ENCODE measurements at regions not wholly inside any gene's neighbourhood (a gene's known extent, or its start where the extent isn't known, plus 50 kb on each side); places are given as distances from the start of the nearest gene placed in this dataset.

DNA sequence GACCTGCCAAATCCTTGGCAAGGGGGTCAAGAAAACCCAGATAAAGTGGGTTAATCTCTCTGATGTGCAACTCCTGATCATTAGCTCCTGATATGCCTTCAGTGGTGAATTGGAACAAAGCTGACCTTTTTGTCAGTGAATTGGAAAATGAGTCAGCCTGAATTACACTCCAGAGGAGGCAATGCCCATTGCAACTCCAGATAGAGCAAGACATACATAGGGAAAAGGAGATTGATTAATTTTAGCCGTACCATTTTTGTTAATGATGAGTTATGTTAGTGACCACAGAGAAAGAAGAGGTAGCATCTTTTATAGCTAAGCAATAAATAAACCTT, 195.2 kb upstream of the CADPS start:
- Histone ChIP-seq H3K27ac (ENCODE audit: extremely low read length, insufficient read depth, low read length) (no peak overlapping the region), H4K20me1 (ENCODE audit: insufficient read depth, low read length) (no peaks in the 10 kb centered on the region), H3K9me3 (ENCODE audit: low read length) (no peaks in the 10 kb centered on the region), H3K4me1 (ENCODE audit: insufficient read depth, low read length) (no peaks in the 10 kb centered on the region), H3K36me3 (replicated peaks in 1 of 2; ENCODE audit: control insufficient read depth in 1 of 2, insufficient read depth in 2 of 2, low read length in 2 of 2) (no peaks in the 10 kb centered on the region), H3K9ac (ENCODE audit: insufficient read depth, low read depth, low read length) (no peak overlapping the region), H2AFZ (ENCODE audit: low read length) (no peak overlapping the region), H3K79me2 (ENCODE audit: insufficient read depth, low read length) (no peaks in the 10 kb centered on the region), H3K4me2 (ENCODE audit: low read depth, low read length) (no peak overlapping the region), H3K4me3 (replicated peaks in 1 of 3; ENCODE audit: insufficient read depth in 1 of 3, low read depth in 2 of 3, low read length in 3 of 3) (no peak overlapping the region), H3K27me3 (ENCODE audit: control insufficient read depth in 1 of 2, insufficient read depth in 2 of 2, low read length in 2 of 2) (no peaks in the 10 kb centered on the region)
- POLR2A ChIA-PET, result no interaction called here
- intact Hi-C loops (cut with micrococcal nuclease; ENCODE audit: unreplicated experiment), result no loop called here
- BruUV-seq (replicated peaks), result no TSS peak
- ATAC-seq (no peak), DNase-seq (ENCODE audit: low spot score) (no peak), FAIRE-seq (no peak)
- CTCF ChIA-PET (ENCODE audit: low intra/inter-chr PET ratio, low total read pairs), result no interaction called here
- TF ChIP-seq, protein P1, sequence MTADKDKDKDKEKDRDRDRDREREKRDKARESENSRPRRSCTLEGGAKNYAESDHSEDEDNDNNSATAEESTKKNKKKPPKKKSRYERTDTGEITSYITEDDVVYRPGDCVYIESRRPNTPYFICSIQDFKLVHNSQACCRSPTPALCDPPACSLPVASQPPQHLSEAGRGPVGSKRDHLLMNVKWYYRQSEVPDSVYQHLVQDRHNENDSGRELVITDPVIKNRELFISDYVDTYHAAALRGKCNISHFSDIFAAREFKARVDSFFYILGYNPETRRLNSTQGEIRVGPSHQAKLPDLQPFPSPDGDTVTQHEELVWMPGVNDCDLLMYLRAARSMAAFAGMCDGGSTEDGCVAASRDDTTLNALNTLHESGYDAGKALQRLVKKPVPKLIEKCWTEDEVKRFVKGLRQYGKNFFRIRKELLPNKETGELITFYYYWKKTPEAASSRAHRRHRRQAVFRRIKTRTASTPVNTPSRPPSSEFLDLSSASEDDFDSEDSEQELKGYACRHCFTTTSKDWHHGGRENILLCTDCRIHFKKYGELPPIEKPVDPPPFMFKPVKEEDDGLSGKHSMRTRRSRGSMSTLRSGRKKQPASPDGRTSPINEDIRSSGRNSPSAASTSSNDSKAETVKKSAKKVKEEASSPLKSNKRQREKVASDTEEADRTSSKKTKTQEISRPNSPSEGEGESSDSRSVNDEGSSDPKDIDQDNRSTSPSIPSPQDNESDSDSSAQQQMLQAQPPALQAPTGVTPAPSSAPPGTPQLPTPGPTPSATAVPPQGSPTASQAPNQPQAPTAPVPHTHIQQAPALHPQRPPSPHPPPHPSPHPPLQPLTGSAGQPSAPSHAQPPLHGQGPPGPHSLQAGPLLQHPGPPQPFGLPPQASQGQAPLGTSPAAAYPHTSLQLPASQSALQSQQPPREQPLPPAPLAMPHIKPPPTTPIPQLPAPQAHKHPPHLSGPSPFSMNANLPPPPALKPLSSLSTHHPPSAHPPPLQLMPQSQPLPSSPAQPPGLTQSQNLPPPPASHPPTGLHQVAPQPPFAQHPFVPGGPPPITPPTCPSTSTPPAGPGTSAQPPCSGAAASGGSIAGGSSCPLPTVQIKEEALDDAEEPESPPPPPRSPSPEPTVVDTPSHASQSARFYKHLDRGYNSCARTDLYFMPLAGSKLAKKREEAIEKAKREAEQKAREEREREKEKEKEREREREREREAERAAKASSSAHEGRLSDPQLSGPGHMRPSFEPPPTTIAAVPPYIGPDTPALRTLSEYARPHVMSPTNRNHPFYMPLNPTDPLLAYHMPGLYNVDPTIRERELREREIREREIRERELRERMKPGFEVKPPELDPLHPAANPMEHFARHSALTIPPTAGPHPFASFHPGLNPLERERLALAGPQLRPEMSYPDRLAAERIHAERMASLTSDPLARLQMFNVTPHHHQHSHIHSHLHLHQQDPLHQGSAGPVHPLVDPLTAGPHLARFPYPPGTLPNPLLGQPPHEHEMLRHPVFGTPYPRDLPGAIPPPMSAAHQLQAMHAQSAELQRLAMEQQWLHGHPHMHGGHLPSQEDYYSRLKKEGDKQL (CRISPR knock-in tag; IDR thresholded peaks at IDR 0.05; ENCODE audit: low read depth), result no peak
- no peak for TF ChIP-seq CHD4 (IDR thresholded peaks at IDR 0.05; ENCODE audit: borderline replicate concordance, low read length)
- no peak for TF ChIP-seq XBP1 (CRISPR knock-in tag; IDR thresholded peaks at IDR 0.05)
- in situ Hi-C loops (cut with HindIII; ENCODE audit: extremely low pct_ligation_motif_present, low pct_unique_long_range_greater_than_20kb), result no loop called here
- WGBS (ENCODE audit: low lambda C conversion rate), result 5% methylated on average over 1 of the region's 1 CpG

DNA sequence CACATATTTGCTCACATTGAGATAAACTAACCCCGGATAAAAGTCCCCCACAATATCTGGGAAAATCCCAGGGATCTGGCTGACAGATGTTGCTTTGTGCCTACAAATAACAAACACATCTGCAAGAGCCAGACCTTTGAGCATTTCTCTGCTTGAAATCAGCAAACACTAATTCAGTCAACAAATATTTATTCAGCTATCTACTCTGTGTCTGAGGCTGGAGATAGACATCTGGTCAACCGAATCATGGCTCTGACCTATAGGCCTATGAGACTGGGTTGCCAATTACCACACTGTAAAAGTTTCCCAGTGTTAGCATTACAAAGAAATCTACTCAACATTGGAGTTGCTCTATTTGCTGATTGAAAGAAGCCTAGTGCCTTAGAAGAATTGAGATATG, 201.1 kb upstream of the CADPS start:
- intact Hi-C loops (cut with micrococcal nuclease; ENCODE audit: unreplicated experiment), result no loop called here
- H3K4me2 ChIP-seq (ENCODE audit: low read depth, low read length), result no peak overlapping the region
- 0% methylated on average over 2 of the region's 2 CpGs for WGBS (ENCODE audit: low lambda C conversion rate)
- ATAC-seq (peak; percentile 99), DNase-seq (ENCODE audit: low spot score) (peak; percentile 51), FAIRE-seq (peak; percentile 21)
- H3K9me3 ChIP-seq (ENCODE audit: low read length), result no peaks in the 10 kb centered on the region
- no peaks in the 10 kb centered on the region for H4K20me1 ChIP-seq (ENCODE audit: insufficient read depth, low read length)
- H3K4me3 ChIP-seq (replicated peaks in 1 of 3; ENCODE audit: insufficient read depth in 1 of 3, low read depth in 2 of 3, low read length in 3 of 3), result no peak overlapping the region
- no peaks in the 10 kb centered on the region for H3K36me3 ChIP-seq (replicated peaks in 1 of 2; ENCODE audit: control insufficient read depth in 1 of 2, insufficient read depth in 2 of 2, low read length in 2 of 2)
- POLR2A ChIA-PET, result no interaction called here
- no peak overlapping the region for H2AFZ ChIP-seq (ENCODE audit: low read length)
- H3K27me3 ChIP-seq (ENCODE audit: control insufficient read depth in 1 of 2, insufficient read depth in 2 of 2, low read length in 2 of 2), result no peaks in the 10 kb centered on the region
- in situ Hi-C loops (cut with HindIII; ENCODE audit: extremely low pct_ligation_motif_present, low pct_unique_long_range_greater_than_20kb), result no loop called here
- BruUV-seq (replicated peaks), result no TSS peak
- H3K4me1 ChIP-seq (ENCODE audit: insufficient read depth, low read length), result peaks cover 12% of the 10 kb centered on the region
- H3K27ac ChIP-seq (ENCODE audit: extremely low read length, insufficient read depth, low read length), result no peak overlapping the region
- no peak overlapping the region for H3K9ac ChIP-seq (ENCODE audit: insufficient read depth, low read depth, low read length)
- no peaks in the 10 kb centered on the region for H3K79me2 ChIP-seq (ENCODE audit: insufficient read depth, low read length)
- CTCF ChIA-PET (ENCODE audit: low intra/inter-chr PET ratio, low total read pairs), result no interaction called here
- peak; percentile 25; the same call in 1 of the 2 replicates for TF ChIP-seq HNF4A (CRISPR knock-in tag; IDR thresholded peaks at IDR 0.05)
- TF ChIP-seq ZNF703 (CRISPR knock-in tag; IDR thresholded peaks at IDR 0.05; ENCODE audit: borderline replicate concordance), result no peak
- no peak for TF ChIP-seq SETDB1 (CRISPR knock-in tag; IDR thresholded peaks at IDR 0.05; ENCODE audit: borderline replicate concordance)
- no peak for TF ChIP-seq ZBTB21 (CRISPR knock-in tag; IDR thresholded peaks at IDR 0.05)
- no peak for TF ChIP-seq CEBPG (CRISPR knock-in tag; IDR thresholded peaks at IDR 0.05)
- no peak for TF ChIP-seq ZNF292 (CRISPR knock-in tag; IDR thresholded peaks at IDR 0.05; ENCODE audit: borderline replicate concordance, low read depth)
- TF ChIP-seq, protein P2, sequence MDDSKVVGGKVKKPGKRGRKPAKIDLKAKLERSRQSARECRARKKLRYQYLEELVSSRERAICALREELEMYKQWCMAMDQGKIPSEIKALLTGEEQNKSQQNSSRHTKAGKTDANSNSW (CRISPR knock-in tag; IDR thresholded peaks at IDR 0.05; ENCODE audit: borderline replicate concordance), result no peak
- TF ChIP-seq NR2F6 (IDR thresholded peaks at IDR 0.05), result peak; percentile 31; the same call in 1 of the 2 replicates
- no peak for TF ChIP-seq NR2F6 (CRISPR knock-in tag; IDR thresholded peaks at IDR 0.05)
- TF ChIP-seq EP300 (IDR thresholded peaks at IDR 0.05; ENCODE audit: low read depth in 2 of 2, low read length in 2 of 2), result peak in 1 of 2 experiments; percentile 25; a peak in 1 of 4 replicates
- no peak for TF ChIP-seq EP300 (CRISPR knock-in tag; IDR thresholded peaks at IDR 0.05; ENCODE audit: borderline replicate concordance)
- no peak for TF ChIP-seq STAG1 (CRISPR knock-in tag; IDR thresholded peaks at IDR 0.05)
- peak; percentile 68; the same call in 1 of the 2 replicates for TF ChIP-seq ISL2 (CRISPR knock-in tag; IDR thresholded peaks at IDR 0.05)
